Activated CD4-positive, alpha-beta memory T cell treated with anti-CD3 and anti-CD28 coated beads for 36 hours (primary cell): ENCODE measurements at regions not wholly inside any gene's neighbourhood (a gene's known extent, or its start where the extent isn't known, plus 50 kb on each side); places are given as distances from the start of the nearest gene placed in this dataset.

Source experiments
- CTCF ChIA-PET: fragments of 350-600 bp; sonication (Branson Sonifier 250); formaldehyde crosslinking; loops from one replicate; lab custom pipeline; 2021; ENCODE audit warnings: antibody characterized with exemption, inconsistent platforms; lab: Charles Lee
- POLR2A ChIA-PET: fragments of 350-600 bp; sonication (Branson Sonifier 250); formaldehyde crosslinking; loops from one replicate; lab custom pipeline; 2021; ENCODE audit warnings: antibody characterized with exemption; lab: Charles Lee
- DNase-seq: peaks from one replicate; pipeline ENCODE4 v3.0.0-alpha.2; 2020
- H3K27ac Mint-ChIP-seq: one replicate; pipeline ENCODE4 v1.8.0; 2021; ENCODE audit warnings: mixed read lengths
- H3K27me3 Mint-ChIP-seq: one replicate; pipeline ENCODE4 v1.8.0; 2021; ENCODE audit warnings: mixed read lengths
- H3K36me3 Mint-ChIP-seq: one replicate; pipeline ENCODE4 v1.8.0; 2021; ENCODE audit warnings: mixed read lengths
- H3K4me1 Mint-ChIP-seq: one replicate; pipeline ENCODE4 v1.8.0; 2021; ENCODE audit warnings: low read depth, mixed read lengths
- H3K4me3 Mint-ChIP-seq: one replicate; pipeline ENCODE4 v1.8.0; 2021; ENCODE audit warnings: mild to moderate bottlenecking, mixed read lengths
- H3K9me3 Mint-ChIP-seq: one replicate; pipeline ENCODE4 v1.8.0; 2021; ENCODE audit warnings: mixed read lengths
- intact Hi-C: fragments of 100-400 bp; cut with micrococcal nuclease; formaldehyde crosslinking; loops from one replicate; pipeline ENCODE4 v1.15.1; 2023

GRCh38 chr7:94115316-94115715 lies 111.2 kb upstream of the BET1 start:
- no peak for DNase-seq
- CTCF ChIA-PET, result no interaction called here
- Mint-ChIP-seq H3K27ac (no peak overlapping the region), H3K27me3 (no peaks in the 10 kb centered on the region), H3K9me3 (no peaks in the 10 kb centered on the region), H3K36me3 (no peaks in the 10 kb centered on the region), H3K4me3 (no peak overlapping the region), H3K4me1 (no peaks in the 10 kb centered on the region)
- POLR2A ChIA-PET, result no interaction called here
- intact Hi-C loops, result no loop called here

DNA sequence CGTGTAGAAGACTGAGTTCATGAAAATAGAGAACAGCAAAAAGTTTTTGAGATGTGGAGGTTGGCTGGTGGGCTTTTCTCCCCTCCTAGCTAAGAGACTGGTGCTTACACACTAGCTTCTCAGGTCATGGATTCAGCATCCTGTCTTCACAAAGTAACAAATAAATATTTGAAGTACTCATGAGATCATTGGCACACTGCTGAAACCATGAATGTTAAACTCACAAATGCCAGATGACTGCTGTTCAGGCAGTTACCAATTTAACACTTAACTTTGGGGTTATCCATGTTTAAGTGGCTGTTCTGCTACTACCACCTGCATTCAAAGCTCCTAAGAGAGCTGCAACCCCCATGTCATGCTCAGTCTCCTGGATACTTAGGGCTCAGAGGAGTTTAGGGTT lies 119.0 kb upstream of the BET1 start:
- H3K36me3 Mint-ChIP-seq, result no peaks in the 10 kb centered on the region
- no peaks in the 10 kb centered on the region for H3K9me3 Mint-ChIP-seq
- H3K27me3 Mint-ChIP-seq, result peaks cover 10% of the 10 kb centered on the region
- CTCF ChIA-PET, result interaction anchor here (0.8 kb wide), 1 partner anchor 10 kb away, joined by 3 read pairs; no protein-coding TSS in a partner anchor
- no peak overlapping the region for H3K4me3 Mint-ChIP-seq
- H3K27ac Mint-ChIP-seq, result no peak overlapping the region
- no peaks in the 10 kb centered on the region for H3K4me1 Mint-ChIP-seq
- DNase-seq, result no peak
- intact Hi-C loops, result no loop called here
- POLR2A ChIA-PET, result no interaction called here

DNA sequence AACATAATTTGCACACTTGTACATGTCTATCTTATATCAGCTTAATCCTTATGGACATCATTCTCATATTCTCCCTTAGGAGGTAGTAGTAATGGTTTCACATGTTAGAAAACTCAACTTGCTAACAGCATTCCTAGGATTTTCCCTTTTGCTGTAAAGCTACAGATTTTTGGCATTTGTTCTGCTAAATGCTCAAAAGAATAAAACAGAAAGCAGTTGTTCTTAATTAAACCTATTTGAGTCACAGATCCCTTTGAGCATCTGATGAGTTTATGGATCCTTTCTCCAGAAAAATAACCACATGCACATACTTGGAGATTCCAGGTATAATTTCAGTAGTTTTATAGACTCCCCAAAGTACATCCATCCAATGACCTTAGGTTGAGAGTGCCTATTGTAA lies 122.9 kb upstream of the BET1 start:
- no peak for DNase-seq
- Mint-ChIP-seq H3K27me3 (peaks cover 12% of the 10 kb centered on the region), H3K27ac (no peak overlapping the region), H3K4me1 (no peaks in the 10 kb centered on the region), H3K36me3 (no peaks in the 10 kb centered on the region), H3K9me3 (no peaks in the 10 kb centered on the region), H3K4me3 (no peak overlapping the region)
- intact Hi-C loops, result no loop called here
- ChIA-PET POLR2A (no interaction called here), CTCF (no interaction called here)

GRCh38 chr7:94128072-94128471 lies 123.9 kb upstream of the BET1 start:
- ChIA-PET POLR2A (no interaction called here), CTCF (no interaction called here)
- DNase-seq, result no peak
- Mint-ChIP-seq H3K9me3 (no peaks in the 10 kb centered on the region), H3K27me3 (peaks cover 13% of the 10 kb centered on the region), H3K27ac (no peak overlapping the region), H3K36me3 (no peaks in the 10 kb centered on the region), H3K4me3 (no peak overlapping the region), H3K4me1 (no peaks in the 10 kb centered on the region)
- intact Hi-C loops, result no loop called here

DNA sequence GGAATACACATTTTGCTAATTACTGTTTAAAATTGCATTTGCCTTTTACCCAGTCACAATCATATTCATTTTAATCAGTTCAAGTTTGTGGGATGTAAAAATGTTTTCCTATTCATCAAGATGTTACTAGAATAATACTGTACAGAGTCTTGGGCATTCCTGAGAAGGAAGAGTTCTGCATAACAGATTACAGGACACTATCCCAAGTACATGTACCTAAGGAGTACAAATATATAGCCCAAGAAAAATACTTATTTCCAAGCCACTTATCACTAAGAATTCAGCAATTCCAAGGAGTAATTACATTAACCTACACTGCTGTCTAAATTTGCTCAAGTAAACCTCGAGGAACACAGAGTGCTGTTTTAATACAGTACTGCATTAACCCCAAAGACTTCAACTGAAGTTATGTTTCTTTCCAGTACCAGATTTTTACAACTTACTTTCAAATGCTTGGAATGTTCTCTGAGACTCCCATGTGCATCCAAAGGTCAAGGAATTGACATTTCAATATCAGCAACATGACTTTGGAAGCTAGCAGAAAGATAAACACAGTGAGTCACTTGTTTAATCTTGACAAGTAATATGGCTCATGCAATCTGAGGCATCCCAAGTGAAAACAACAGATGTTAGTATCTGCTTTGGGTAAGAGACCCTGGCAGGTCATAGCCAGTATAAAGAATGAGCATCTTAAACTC lies 125.4 kb upstream of the BET1 start:
- CTCF ChIA-PET, result no interaction called here
- POLR2A ChIA-PET, result interaction anchor here (0.7 kb wide), 1 partner anchor 232 kb away, joined by 3 read pairs; no protein-coding TSS in a partner anchor
- DNase-seq, result no peak
- H3K36me3 Mint-ChIP-seq, result no peaks in the 10 kb centered on the region
- H3K9me3 Mint-ChIP-seq, result no peaks in the 10 kb centered on the region
- no peak overlapping the region for H3K4me3 Mint-ChIP-seq
- no peak overlapping the region for H3K27ac Mint-ChIP-seq
- intact Hi-C loops, result no loop called here
- H3K27me3 Mint-ChIP-seq, result peaks cover 13% of the 10 kb centered on the region
- H3K4me1 Mint-ChIP-seq, result no peaks in the 10 kb centered on the region

- CTCF ChIA-PET, result no interaction called here
- intact Hi-C loops, result no loop called here
- no peak overlapping the region for H3K27ac Mint-ChIP-seq
- H3K9me3 Mint-ChIP-seq, result no peaks in the 10 kb centered on the region
- peaks cover 14% of the 10 kb centered on the region for H3K27me3 Mint-ChIP-seq
- POLR2A ChIA-PET, result interaction anchor here (0.7 kb wide), 1 partner anchor 234 kb away, joined by 3 read pairs; no protein-coding TSS in a partner anchor
- no peak for DNase-seq
- no peak overlapping the region for H3K4me3 Mint-ChIP-seq
- H3K4me1 Mint-ChIP-seq, result no peaks in the 10 kb centered on the region
- no peaks in the 10 kb centered on the region for H3K36me3 Mint-ChIP-seq
Observed at GRCh38 chr7:94130716-94131115, 126.6 kb upstream of the BET1 start.

DNA sequence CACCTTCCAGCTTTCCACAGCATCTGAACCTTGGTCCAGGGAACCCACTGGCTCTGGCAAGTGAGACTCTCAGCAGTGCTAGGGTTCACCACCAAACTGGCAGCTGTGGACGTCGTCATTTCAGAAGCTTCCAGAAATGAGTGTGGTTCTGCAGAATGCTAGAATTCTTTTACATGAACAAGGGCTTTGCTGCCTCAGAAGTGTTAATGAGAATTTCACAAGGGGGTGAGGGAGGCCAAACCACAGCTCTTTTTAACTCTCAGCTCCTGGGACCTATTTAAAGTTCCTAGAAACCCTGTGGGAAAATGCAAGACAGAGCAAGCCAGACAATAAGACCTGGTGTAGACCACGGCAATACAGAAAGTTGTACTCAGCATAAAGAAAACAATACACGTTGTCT lies 129.3 kb upstream of the BET1 start:
- ChIA-PET POLR2A (no interaction called here), CTCF (interaction anchor here (1.3 kb wide), 1 partner anchor 10 kb away, joined by 3 read pairs; no protein-coding TSS in a partner anchor)
- Mint-ChIP-seq H3K27me3 (peaks cover 7% of the 10 kb centered on the region), H3K27ac (no peak overlapping the region), H3K9me3 (no peaks in the 10 kb centered on the region), H3K36me3 (no peaks in the 10 kb centered on the region), H3K4me3 (no peak overlapping the region), H3K4me1 (no peaks in the 10 kb centered on the region)
- intact Hi-C loops, result no loop called here
- peak; percentile 8 for DNase-seq

GRCh38 chr7:94135180-94135579 lies 131.0 kb upstream of the BET1 start:
- no peak for DNase-seq
- POLR2A ChIA-PET, result no interaction called here
- Mint-ChIP-seq H3K27me3 (peaks cover 7% of the 10 kb centered on the region), H3K27ac (no peak overlapping the region), H3K4me3 (no peak overlapping the region), H3K36me3 (no peaks in the 10 kb centered on the region), H3K4me1 (no peaks in the 10 kb centered on the region), H3K9me3 (no peaks in the 10 kb centered on the region)
- CTCF ChIA-PET, result no interaction called here
- intact Hi-C loops, result no loop called here

DNA sequence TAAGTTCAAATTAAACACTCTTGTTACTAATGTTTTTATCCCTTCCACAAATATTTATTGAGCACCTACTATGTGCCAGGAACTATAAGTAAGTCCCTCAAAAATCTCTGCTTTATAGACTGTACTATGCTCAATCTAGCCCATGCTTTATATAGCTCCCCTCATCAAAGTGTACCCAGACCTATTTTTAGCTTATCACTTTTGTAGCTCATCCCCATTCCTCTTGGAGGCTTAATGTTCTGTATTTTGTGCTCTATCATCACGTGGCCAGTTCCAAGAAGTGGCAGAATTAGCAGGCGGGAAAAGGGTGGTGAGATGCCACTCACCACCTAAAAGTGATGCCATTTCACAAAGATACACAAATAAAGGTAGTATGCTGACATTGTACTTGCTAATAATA lies 138.1 kb upstream of the BET1 start:
- intact Hi-C loops, result no loop called here
- no peaks in the 10 kb centered on the region for H3K9me3 Mint-ChIP-seq
- no peak overlapping the region for H3K4me3 Mint-ChIP-seq
- no peaks in the 10 kb centered on the region for H3K36me3 Mint-ChIP-seq
- POLR2A ChIA-PET, result no interaction called here
- no peak for DNase-seq
- peaks cover 2% of the 10 kb centered on the region for H3K27me3 Mint-ChIP-seq
- H3K4me1 Mint-ChIP-seq, result no peaks in the 10 kb centered on the region
- H3K27ac Mint-ChIP-seq, result no peak overlapping the region
- CTCF ChIA-PET, result no interaction called here

DNA sequence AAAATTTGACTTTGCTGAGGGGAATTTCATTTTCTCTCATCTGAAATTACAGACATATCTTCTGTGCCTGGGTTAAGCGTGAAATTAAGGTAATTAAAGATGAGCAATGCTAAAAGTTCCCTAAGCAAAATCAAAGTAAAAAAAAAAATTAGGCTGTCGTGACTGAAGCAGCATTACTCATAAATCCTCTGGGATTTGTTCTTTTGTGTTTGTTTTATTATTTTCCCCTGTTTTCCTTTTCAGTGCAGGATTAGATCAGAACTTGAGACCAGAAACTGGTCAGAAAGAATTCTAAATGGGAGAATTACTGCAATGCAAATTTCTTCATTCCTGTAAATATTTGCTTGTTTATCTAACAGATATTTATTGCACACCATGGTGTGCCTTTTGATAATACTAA lies 141.4 kb upstream of the BET1 start:
- peaks cover 7% of the 10 kb centered on the region for H3K27me3 Mint-ChIP-seq
- H3K36me3 Mint-ChIP-seq, result no peaks in the 10 kb centered on the region
- no peaks in the 10 kb centered on the region for H3K4me1 Mint-ChIP-seq
- ChIA-PET POLR2A (no interaction called here), CTCF (no interaction called here)
- no peak overlapping the region for H3K27ac Mint-ChIP-seq
- no peaks in the 10 kb centered on the region for H3K9me3 Mint-ChIP-seq
- H3K4me3 Mint-ChIP-seq, result no peak overlapping the region
- DNase-seq, result no peak
- intact Hi-C loops, result no loop called here

DNA sequence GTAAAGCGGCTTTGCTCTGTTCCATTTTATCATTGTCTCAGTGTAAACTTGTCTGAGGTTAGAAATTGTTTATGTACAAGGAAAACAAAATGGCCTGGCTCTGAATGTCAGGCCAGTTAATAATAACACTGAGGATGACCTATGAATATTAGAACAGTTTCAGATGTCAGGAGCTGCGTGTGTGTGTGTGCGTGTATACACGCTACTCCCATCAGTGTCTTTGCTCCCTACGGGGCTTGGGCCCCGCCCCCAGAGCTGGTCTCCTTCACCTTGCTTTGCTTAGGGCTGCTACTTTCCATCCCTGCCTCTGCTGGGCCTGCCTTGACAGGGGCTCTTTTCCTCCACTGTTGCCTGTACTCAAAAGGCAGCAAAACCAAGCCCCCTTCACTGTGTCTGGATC lies 142.3 kb upstream of the BET1 start:
- no peaks in the 10 kb centered on the region for H3K9me3 Mint-ChIP-seq
- H3K4me1 Mint-ChIP-seq, result no peaks in the 10 kb centered on the region
- H3K4me3 Mint-ChIP-seq, result no peak overlapping the region
- DNase-seq, result no peak
- POLR2A ChIA-PET, result no interaction called here
- peaks cover 7% of the 10 kb centered on the region for H3K27me3 Mint-ChIP-seq
- no peaks in the 10 kb centered on the region for H3K36me3 Mint-ChIP-seq
- intact Hi-C loops, result no loop called here
- H3K27ac Mint-ChIP-seq, result no peak overlapping the region
- CTCF ChIA-PET, result no interaction called here

DNA sequence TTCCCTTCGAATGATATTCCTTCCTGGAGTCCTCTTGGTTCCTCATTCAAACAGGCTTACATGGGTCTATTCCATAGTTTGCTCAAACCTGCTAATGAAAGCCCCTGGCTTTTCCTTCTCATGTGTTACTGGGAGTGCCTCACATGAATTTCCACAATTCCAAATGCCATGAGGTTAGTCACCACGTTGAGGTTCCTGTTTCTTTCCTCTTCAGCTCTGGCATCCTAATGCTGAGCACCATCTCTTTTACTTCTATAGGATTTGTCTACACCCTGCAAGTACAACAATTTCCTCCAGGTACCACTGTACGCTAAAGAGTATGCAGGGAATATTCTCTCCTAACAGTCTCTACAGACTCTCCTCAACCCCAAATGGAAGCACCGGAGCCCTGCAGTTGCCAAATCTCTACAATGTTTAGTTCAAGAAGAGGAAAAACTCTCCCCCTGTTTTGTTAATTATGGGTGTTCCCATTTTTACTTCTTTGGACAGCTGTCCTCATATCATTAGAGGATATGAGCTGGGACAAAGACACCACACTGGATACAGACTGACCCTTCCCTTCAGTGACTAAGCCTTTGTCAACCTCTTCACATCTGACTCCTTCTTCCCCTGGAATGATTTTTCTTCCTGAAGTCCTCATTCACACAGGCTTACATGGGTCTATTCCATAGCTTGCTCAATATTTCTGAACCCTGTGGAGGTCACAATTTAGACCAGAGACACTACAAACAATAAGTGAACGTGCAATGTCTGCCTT lies 145.8 kb upstream of the BET1 start:
- Mint-ChIP-seq H3K4me3 (no peak overlapping the region), H3K27me3 (peaks cover 5% of the 10 kb centered on the region), H3K4me1 (no peaks in the 10 kb centered on the region), H3K9me3 (no peaks in the 10 kb centered on the region), H3K36me3 (no peaks in the 10 kb centered on the region), H3K27ac (no peak overlapping the region)
- intact Hi-C loops, result no loop called here
- CTCF ChIA-PET, result no interaction called here
- DNase-seq, result no peak
- POLR2A ChIA-PET, result no interaction called here

- intact Hi-C loops, result no loop called here
- DNase-seq, result no peak
- Mint-ChIP-seq H3K4me3 (no peak overlapping the region), H3K27me3 (peaks cover 6% of the 10 kb centered on the region), H3K9me3 (no peaks in the 10 kb centered on the region), H3K27ac (no peak overlapping the region), H3K36me3 (no peaks in the 10 kb centered on the region), H3K4me1 (no peaks in the 10 kb centered on the region)
- ChIA-PET CTCF (no interaction called here), POLR2A (no interaction called here)
Observed at GRCh38 chr7:94154182-94154581, 150.0 kb upstream of the BET1 start.
